GM12878 (cell line): ENCODE measurements at regions not wholly inside any gene's neighbourhood (a gene's known extent, or its start where the extent isn't known, plus 50 kb on each side); places are given as distances from the start of the nearest gene placed in this dataset.

Experiments used
- ATAC-seq: fragments of 200-7000 bp; cut with Tn5 transposase; 3 replicates; pipeline ENCODE4 v1.9.1; 2020; ENCODE audit warnings: mild to moderate bottlenecking, moderate library complexity
- BruUV-seq: library from RNA; stranded (reverse); fragments of 400-500 nt; replicated peaks from 2 replicates; lab custom pipeline; 2021; lab: Mats Ljungman, UMichigan
- CTCF ChIA-PET: fragments of 300-600 bp; sonication (Branson Sonifier 250); formaldehyde crosslinking; extraction: SDS; loops from one replicate; lab custom pipeline; 2021; ENCODE audit warnings: inconsistent platforms; lab: Yijun Ruan, JAX
- POLR2A ChIA-PET: fragments of 350-600 bp; formaldehyde crosslinking; extraction: SDS; loops from one replicate; lab custom pipeline; 2021; ENCODE audit warnings: inconsistent platforms; lab: Charles Lee
- RAD21 ChIA-PET: fragments of 300-600 bp; sonication (Branson Sonifier 250); formaldehyde crosslinking; loops from one replicate; lab custom pipeline; 2023; ENCODE audit warnings: antibody characterized with exemption; ENCODE audit not compliant: unreplicated experiment; lab: Charles Lee
- SMC1A ChIA-PET: fragments of 300-600 bp; sonication (Branson Sonifier 250); formaldehyde crosslinking; loops from one replicate; lab custom pipeline; 2023; ENCODE audit not compliant: unreplicated experiment, uncharacterized antibody; lab: Charles Lee
- DNase-seq: peaks from one replicate; pipeline ENCODE4 v3.0.0-alpha.2; 2011; ENCODE audit warnings: low read depth, low spot score
- FAIRE-seq: peaks from 3 replicates; lab custom pipeline; 2011; peaks lifted over from hg19 to GRCh38; lab: Jason Lieb, UNC
- H2AFZ ChIP-seq: 2 replicates; pipeline ENCODE4 v1.6.0; 2011; ENCODE audit warnings: low read depth, low read length, control low read depth; ENCODE audit not compliant: control insufficient read depth
- H3K27ac ChIP-seq: 2 replicates; pipeline ENCODE4 v1.5.1; 2011; ENCODE audit warnings: control low read depth; ENCODE audit not compliant: control insufficient read depth, insufficient read depth
- H3K27me3 ChIP-seq, 2 experiments: replicated peaks in 1 of 2; 2 replicates each; pipeline versions ENCODE4 v1.6.0 to v1.6.1; 2011; ENCODE audit warnings: low read length in 1 of 2; ENCODE audit not compliant: control insufficient read depth in 2 of 2, insufficient read depth in 2 of 2
- H3K36me3 ChIP-seq, 2 experiments: 2 replicates each; pipeline ENCODE4 v1.5.1; 2011; ENCODE audit warnings: low read length in 1 of 2; ENCODE audit not compliant: control insufficient read depth in 2 of 2, insufficient read depth in 2 of 2
- H3K4me1 ChIP-seq: 2 replicates; pipeline ENCODE4 v1.6.1; 2011; ENCODE audit warnings: mild to moderate bottlenecking, low read length, moderate library complexity, mixed read lengths; ENCODE audit not compliant: control insufficient read depth, insufficient read depth
- H3K4me2 ChIP-seq: 2 replicates; pipeline ENCODE4 v1.6.0; 2011; ENCODE audit warnings: control low read depth; ENCODE audit not compliant: control insufficient read depth, insufficient read depth
- H3K4me3 ChIP-seq: fragments of 200-600 bp; sonication (generic); 2 replicates; pipeline ENCODE4 v1.5.1; 2016
- H3K79me2 ChIP-seq: 2 replicates; pipeline ENCODE4 v1.6.0; 2011; ENCODE audit warnings: low read length; ENCODE audit not compliant: control insufficient read depth, insufficient read depth
- H3K9ac ChIP-seq: 2 replicates; pipeline ENCODE4 v1.8.0; 2011; ENCODE audit warnings: low read length, control low read depth, mixed read lengths; ENCODE audit not compliant: control insufficient read depth, insufficient read depth
- H3K9me3 ChIP-seq: replicated peaks from 3 replicates; pipeline ENCODE4 v1.5.1; 2011; ENCODE audit warnings: mild to moderate bottlenecking, low read length; ENCODE audit not compliant: control insufficient read depth, insufficient read depth
- H4K20me1 ChIP-seq: 2 replicates; pipeline ENCODE4 v1.6.0; 2011; ENCODE audit not compliant: control insufficient read depth, insufficient read depth
- ATF7 ChIP-seq: fragments of 450-650 bp; IDR thresholded peaks from 2 replicates; pipeline ENCODE4 v1.6.1; 2016; ENCODE audit warnings: low read depth, mild to moderate bottlenecking
- IKZF2 ChIP-seq, 2 experiments: fragments of 450-650 bp; IDR thresholded peaks; 2 replicates each; pipeline ENCODE4 v1.6.1; 2017; ENCODE audit warnings: mild to moderate bottlenecking in 2 of 2, moderate library complexity in 2 of 2
- MTA2 ChIP-seq: fragments of 450-650 bp; IDR thresholded peaks from 2 replicates; pipeline ENCODE4 v1.6.1; 2016; ENCODE audit warnings: low read depth, mild to moderate bottlenecking, moderate library complexity
- ZBTB4 ChIP-seq: fragments of 450-650 bp; formaldehyde crosslinking; IDR thresholded peaks from 2 replicates; pipeline ENCODE4 v1.4.0; 2022; ENCODE audit warnings: mild to moderate bottlenecking, moderate library complexity
- WGBS: methylation state at CpG from one replicate; pipeline ENCODE4 v1.1.6; 2016; ENCODE audit warnings: low lambda C conversion rate; ENCODE audit not compliant: insufficient replicate concordance, insufficient coverage; ENCODE audit errors: missing lambda C conversion rate; 5-methylcytosine and 5-hydroxymethylcytosine counted together
- in situ Hi-C: fragments of 300-500 bp; cut with MboI; formaldehyde crosslinking; loops from 9 replicates; pipeline ENCODE4 v1.14.3; 2018; ENCODE audit warnings: mixed read lengths
- intact Hi-C: fragments of 100-400 bp; cut with micrococcal nuclease; formaldehyde crosslinking; loops from one replicate; pipeline ENCODE4 v1.14.2; 2022; ENCODE audit not compliant: unreplicated experiment

GRCh38 chr6:75551367-75551952 lies 50.2 kb upstream of the SENP6 start:
- intact Hi-C loops = no loop called here
- in situ Hi-C loops = no loop called here
- H3K79me2 ChIP-seq = no peaks in the 10 kb centered on the region
- FAIRE-seq = no peak
- ChIA-PET POLR2A (no interaction called here), RAD21 (no interaction called here), SMC1A (interaction anchor here (0.6 to 2.2 kb wide), 7 partner anchors 9 to 302 kb away, joined by 3 to 6 read pairs (median 3); no protein-coding TSS in a partner anchor), CTCF (interaction anchor here (0.6 to 0.8 kb wide), 3 partner anchors 11 to 12 kb away, joined by 3 to 4 read pairs (median 3); no protein-coding TSS in a partner anchor)
- no peaks in the 10 kb centered on the region for H3K27me3 ChIP-seq
- no peak overlapping the region for H3K4me3 ChIP-seq
- no peaks in the 10 kb centered on the region for H4K20me1 ChIP-seq
- no peaks in the 10 kb centered on the region for H3K36me3 ChIP-seq
- peak; percentile 70 for ATAC-seq
- 84% methylated on average over 2 of the region's 2 CpGs for WGBS
- no peak overlapping the region for H2AFZ ChIP-seq
- peaks cover 4% of the 10 kb centered on the region; the same call in 1 of the 2 replicates for H3K4me1 ChIP-seq
- H3K27ac ChIP-seq = no peak overlapping the region
- BruUV-seq = no TSS peak
- 0 out of 2 replicates have a peak, but pooled peaks have one; percentile 10 for TF ChIP-seq ATF7
- 0 out of 4 replicates have a peak, but pooled peaks of 1 of the 2 experiments have one; percentile 45 for TF ChIP-seq IKZF2 (IDR thresholded peaks at IDR 0.05)
- 0 out of 2 replicates have a peak, but pooled peaks have one; percentile 11 for TF ChIP-seq MTA2
- TF ChIP-seq ZBTB4 (CRISPR knock-in tag) = no peak
- TF ChIP-seq, all 136 proteins: peak for 3
- no peak for DNase-seq
- Histone ChIP-seq H3K9ac (no peak overlapping the region), H3K4me2 (no peak overlapping the region), H3K9me3 (no peaks in the 10 kb centered on the region; the same call in 2 of the 3 replicates)
